Sigmoid colon (tissue), 4 donors: ENCODE measurements at regions not wholly inside any gene's neighbourhood (a gene's known extent, or its start where the extent isn't known, plus 50 kb on each side); places are given as distances from the start of the nearest gene placed in this dataset.

Experiments
- CTCF ChIP-seq, 4 experiments: fragments of 450-650 bp in 3 of 4; fragments of 200-600 bp in 1 of 4; IDR thresholded peaks; one replicate each; pipeline ENCODE4 v1.5.1; 2016 to 2019; ENCODE audit warnings: antibody characterized with exemption in 4 of 4, mild to moderate bottlenecking in 3 of 4, moderate library complexity in 2 of 4
- POLR2A ChIP-seq, 2 donors: fragments of 450-650 bp; IDR thresholded peaks; one replicate each; pipeline ENCODE4 v1.6.1; 2016; ENCODE audit warnings: antibody characterized with exemption in 2 of 2, mild to moderate bottlenecking in 2 of 2, moderate library complexity in 2 of 2
- POLR2AphosphoS5 ChIP-seq, 4 donors: sonication (generic); formaldehyde crosslinking; IDR thresholded peaks; one replicate each; pipeline ENCODE4 v1.6.1; 2017; ENCODE audit warnings: antibody characterized with exemption in 4 of 4

- TF ChIP-seq CTCF (IDR thresholded peaks at IDR 0.05) (no peak), POLR2A (IDR thresholded peaks at IDR 0.05) (no peak), POLR2AphosphoS5 (IDR thresholded peaks at IDR 0.05) (no peak)
Observed at GRCh38 chr2:215765729-215766360, 247.5 kb downstream of the MREG start.
